Astrocyte of the cerebellum (primary cell): ENCODE measurements at regions not wholly inside any gene's neighbourhood (a gene's known extent, or its start where the extent isn't known, plus 50 kb on each side); places are given as distances from the start of the nearest gene placed in this dataset.

Experiments used
- DNase-seq: peaks from one replicate; pipeline ENCODE4 v3.0.0-alpha.2; 2011; ENCODE audit warnings: low read depth
- H3K4me3 ChIP-seq: 2 replicates; pipeline ENCODE4 v1.5.1; 2011; ENCODE audit warnings: mild to moderate bottlenecking, low read depth, low read length, moderate library complexity
- in situ Hi-C: cut with HindIII; loops from 2 replicates; pipeline ENCODE4 v1.10.0; 2017; ENCODE audit warnings: low sequenced_read_pairs
- TF ChIP-seq, protein P1 (sequence below): IDR thresholded peaks from 2 replicates; pipeline ENCODE4 v1.5.1; 2012; ENCODE audit warnings: low read length, low read depth, moderate library complexity, mild to moderate bottlenecking; ENCODE audit errors: missing control alignments

DNA sequence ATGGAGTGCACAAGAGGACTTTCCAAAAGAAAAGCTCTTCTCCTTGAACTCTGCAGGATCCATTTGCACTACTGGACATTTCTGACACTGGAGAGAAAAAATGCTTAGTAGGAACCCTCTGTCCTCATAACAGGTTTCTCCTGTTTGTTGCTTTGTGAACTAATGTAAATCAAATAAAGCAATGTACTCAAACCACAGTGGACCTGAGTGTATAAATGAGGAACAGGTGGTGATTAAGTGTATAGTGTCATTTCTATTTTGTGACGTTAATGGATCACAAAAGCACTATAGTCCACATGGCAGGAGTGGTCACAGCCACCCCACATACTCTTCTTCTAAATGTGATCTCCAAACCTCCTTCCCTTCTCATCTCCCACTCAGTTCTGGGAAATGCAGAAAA, 268.4 kb upstream of the DUSP10 start:
- TF ChIP-seq, protein P1, sequence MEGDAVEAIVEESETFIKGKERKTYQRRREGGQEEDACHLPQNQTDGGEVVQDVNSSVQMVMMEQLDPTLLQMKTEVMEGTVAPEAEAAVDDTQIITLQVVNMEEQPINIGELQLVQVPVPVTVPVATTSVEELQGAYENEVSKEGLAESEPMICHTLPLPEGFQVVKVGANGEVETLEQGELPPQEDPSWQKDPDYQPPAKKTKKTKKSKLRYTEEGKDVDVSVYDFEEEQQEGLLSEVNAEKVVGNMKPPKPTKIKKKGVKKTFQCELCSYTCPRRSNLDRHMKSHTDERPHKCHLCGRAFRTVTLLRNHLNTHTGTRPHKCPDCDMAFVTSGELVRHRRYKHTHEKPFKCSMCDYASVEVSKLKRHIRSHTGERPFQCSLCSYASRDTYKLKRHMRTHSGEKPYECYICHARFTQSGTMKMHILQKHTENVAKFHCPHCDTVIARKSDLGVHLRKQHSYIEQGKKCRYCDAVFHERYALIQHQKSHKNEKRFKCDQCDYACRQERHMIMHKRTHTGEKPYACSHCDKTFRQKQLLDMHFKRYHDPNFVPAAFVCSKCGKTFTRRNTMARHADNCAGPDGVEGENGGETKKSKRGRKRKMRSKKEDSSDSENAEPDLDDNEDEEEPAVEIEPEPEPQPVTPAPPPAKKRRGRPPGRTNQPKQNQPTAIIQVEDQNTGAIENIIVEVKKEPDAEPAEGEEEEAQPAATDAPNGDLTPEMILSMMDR, result no peak
- no peak overlapping the region for H3K4me3 ChIP-seq
- no peak for DNase-seq
- in situ Hi-C loops, result no loop called here

DNA sequence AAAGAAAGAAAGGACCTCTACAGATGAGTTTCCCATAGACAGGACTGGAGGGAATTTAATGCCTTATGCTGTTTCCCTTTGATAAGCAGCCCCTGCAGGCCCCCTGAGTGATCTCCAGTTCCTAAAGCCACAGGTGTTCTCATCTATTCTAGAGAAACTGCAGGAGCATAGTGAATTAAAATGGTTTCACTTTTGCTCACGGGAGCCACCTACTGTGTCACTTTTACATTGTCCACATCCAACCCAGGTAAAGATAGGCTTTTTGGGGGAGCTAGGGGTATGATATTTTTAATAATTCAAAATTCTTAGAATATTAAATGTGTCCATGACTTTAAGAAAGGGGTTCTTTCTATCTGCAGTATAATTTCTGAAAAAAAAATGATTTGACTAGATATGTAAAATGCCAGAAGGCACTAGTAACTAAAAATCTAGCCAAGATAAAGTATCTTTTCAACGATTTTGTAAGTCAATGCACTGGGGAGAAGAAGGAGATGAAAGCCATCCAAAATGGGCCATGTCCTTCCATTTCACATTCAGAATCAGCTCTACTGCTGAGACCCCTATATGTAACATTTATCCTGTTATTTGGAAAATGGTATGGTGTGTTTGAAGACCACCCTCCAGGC, 267.3 kb upstream of the DUSP10 start:
- TF ChIP-seq, protein P1, result peak; percentile 43
- DNase-seq, result no peak
- in situ Hi-C loops, result no loop called here
- no peak overlapping the region for H3K4me3 ChIP-seq

DNA sequence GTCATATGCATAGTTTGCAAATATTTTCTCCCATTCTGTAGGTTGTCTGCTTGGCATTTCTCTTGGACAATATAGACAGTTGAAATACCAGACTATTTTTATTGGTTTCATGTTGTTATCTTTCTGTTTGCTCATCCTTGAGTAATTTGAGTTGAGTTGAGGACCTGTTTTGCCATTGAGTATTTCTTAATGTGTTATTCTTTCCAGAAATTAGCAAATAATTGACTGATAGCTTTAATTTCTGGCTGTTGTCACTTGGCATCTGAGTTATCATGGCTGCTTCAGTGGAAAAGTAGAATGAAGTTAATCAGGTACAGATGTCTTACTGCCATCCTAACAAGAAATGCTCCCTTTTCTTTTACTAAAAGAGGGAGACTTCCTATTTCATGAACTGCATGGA, 264.8 kb upstream of the DUSP10 start:
- in situ Hi-C loops, result no loop called here
- TF ChIP-seq, protein P1, result no peak
- H3K4me3 ChIP-seq, result no peak overlapping the region
- no peak for DNase-seq

GRCh38 chr1:222004784-222005183, 262.9 kb upstream of the DUSP10 start:
- in situ Hi-C loops, result no loop called here
- TF ChIP-seq, protein P1, result no peak
- no peak overlapping the region for H3K4me3 ChIP-seq
- no peak for DNase-seq

GRCh38 chr1:222004034-222004433, 262.1 kb upstream of the DUSP10 start:
- TF ChIP-seq, protein P1, result no peak
- in situ Hi-C loops, result no loop called here
- no peak for DNase-seq
- H3K4me3 ChIP-seq, result no peak overlapping the region

DNA sequence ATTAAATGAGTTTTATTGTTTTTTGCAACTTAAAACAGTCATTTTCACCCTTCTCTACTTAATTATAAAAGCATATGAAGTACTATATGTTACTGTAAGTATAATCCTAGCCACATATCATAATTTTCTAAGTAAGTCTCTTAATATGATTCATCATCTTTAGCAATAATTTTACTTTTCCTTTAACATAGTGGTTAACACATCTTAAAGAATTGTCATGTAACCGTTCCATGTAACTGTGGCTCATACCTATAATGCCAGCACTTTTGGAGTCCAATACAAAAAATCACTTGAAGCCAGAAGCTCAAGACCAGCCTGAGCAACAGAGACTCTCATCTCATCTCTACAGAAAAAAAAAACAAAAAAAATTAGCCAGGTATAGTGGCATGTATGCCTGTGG, 260.6 kb upstream of the DUSP10 start:
- no peak overlapping the region for H3K4me3 ChIP-seq
- in situ Hi-C loops, result no loop called here
- TF ChIP-seq, protein P1, result no peak
- DNase-seq, result no peak

GRCh38 chr1:222000131-222000530, 258.2 kb upstream of the DUSP10 start:
- H3K4me3 ChIP-seq, result no peak overlapping the region
- no peak for DNase-seq
- in situ Hi-C loops, result no loop called here
- TF ChIP-seq, protein P1, result no peak
